HG02981 (cell line): ENCODE measurements at regions not wholly inside any gene's neighbourhood (a gene's known extent, or its start where the extent isn't known, plus 50 kb on each side); places are given as distances from the start of the nearest gene placed in this dataset.

Source experiments
- ATAC-seq: cut with Tn5 transposase; IDR thresholded peaks from one replicate; pipeline ENCODE4 v1.9.1; 2021; ENCODE audit warnings: mild to moderate bottlenecking, moderate library complexity; ENCODE audit not compliant: unreplicated experiment

- no peak for ATAC-seq
Observed at GRCh38 chr5:68647743-68648142, 432.2 kb downstream of the PIK3R1 start.

- no peak for ATAC-seq
Observed at GRCh38 chr5:68648944-68649857, 433.6 kb downstream of the PIK3R1 start.

- ATAC-seq = no peak
Observed at GRCh38 chr5:68652534-68652965, 437.0 kb downstream of the PIK3R1 start.

GRCh38 chr5:68653471-68653870 is 437.9 kb downstream of the PIK3R1 start:
- no peak for ATAC-seq

GRCh38 chr5:68657055-68657961 is 436.5 kb upstream of the SLC30A5 start:
- no peak for ATAC-seq

GRCh38 chr5:68658810-68659372 is 434.9 kb upstream of the SLC30A5 start:
- ATAC-seq = no peak

GRCh38 chr5:68659881-68660280 is 433.9 kb upstream of the SLC30A5 start:
- ATAC-seq = no peak

- no peak for ATAC-seq
Observed at GRCh38 chr5:68661237-68661636, 432.6 kb upstream of the SLC30A5 start.

- no peak for ATAC-seq
Observed at GRCh38 chr5:68662804-68663307, 431.0 kb upstream of the SLC30A5 start.

GRCh38 chr5:68669864-68670575 is 423.8 kb upstream of the SLC30A5 start:
- ATAC-seq = no peak

GRCh38 chr5:68673106-68673822 is 420.6 kb upstream of the SLC30A5 start:
- ATAC-seq = no peak

GRCh38 chr5:68673823-68674180 is 420.0 kb upstream of the SLC30A5 start:
- ATAC-seq = no peak

- no peak for ATAC-seq
Observed at GRCh38 chr5:68679041-68679440, 414.8 kb upstream of the SLC30A5 start.

- ATAC-seq = no peak
Observed at GRCh38 chr5:68680366-68680765, 413.4 kb upstream of the SLC30A5 start.

- no peak for ATAC-seq
Observed at GRCh38 chr5:68681929-68682328, 411.9 kb upstream of the SLC30A5 start.

GRCh38 chr5:68682400-68683160 is 411.2 kb upstream of the SLC30A5 start:
- ATAC-seq = no peak

GRCh38 chr5:68683632-68684036 is 410.2 kb upstream of the SLC30A5 start:
- no peak for ATAC-seq

- no peak for ATAC-seq
Observed at GRCh38 chr5:68685863-68686262, 408.0 kb upstream of the SLC30A5 start.

GRCh38 chr5:68688547-68688946 is 405.3 kb upstream of the SLC30A5 start:
- ATAC-seq = no peak
